M059J (cell line): ENCODE measurements at regions not wholly inside any gene's neighbourhood (a gene's known extent, or its start where the extent isn't known, plus 50 kb on each side); places are given as distances from the start of the nearest gene placed in this dataset.

Source experiments
- DNase-seq: peaks from one replicate; pipeline ENCODE4 v3.0.0-alpha.2; 2012; ENCODE audit warnings: low read depth

GRCh38 chr2:217246108-217246507, 386.2 kb upstream of the TNP1 start:
- no peak for DNase-seq

- no peak for DNase-seq
These were observed 385.0 kb upstream of the TNP1 start for GRCh38 chr2:217244815-217245214.

- no peak for DNase-seq
These were observed 383.1 kb upstream of the TNP1 start for GRCh38 chr2:217242947-217243346.

- peak; percentile 40 for DNase-seq
These were observed 371.9 kb upstream of the TNP1 start for GRCh38 chr2:217231724-217232123.

GRCh38 chr2:217231212-217231611, 371.3 kb upstream of the TNP1 start:
- DNase-seq, result peak; percentile 39

GRCh38 chr2:217228732-217229131, 368.9 kb upstream of the TNP1 start:
- DNase-seq, result peak; percentile 53

- no peak for DNase-seq
These were observed 367.9 kb upstream of the TNP1 start for GRCh38 chr2:217227794-217228193.

- DNase-seq, result no peak
These were observed 365.7 kb upstream of the TNP1 start for GRCh38 chr2:217225596-217225995.

- DNase-seq, result peak; percentile 97
These were observed 363.5 kb upstream of the TNP1 start for GRCh38 chr2:217223222-217223930.

- DNase-seq, result no peak
These were observed 362.5 kb upstream of the TNP1 start for GRCh38 chr2:217222309-217222910.

- no peak for DNase-seq
These were observed 360.6 kb upstream of the TNP1 start for GRCh38 chr2:217220228-217221013.

GRCh38 chr2:217219164-217219520, 359.3 kb upstream of the TNP1 start:
- DNase-seq, result no peak

- DNase-seq, result peak; percentile 76
These were observed 358.7 kb upstream of the TNP1 start for GRCh38 chr2:217218269-217219163.

GRCh38 chr2:217216982-217217381, 357.1 kb upstream of the TNP1 start:
- no peak for DNase-seq

- no peak for DNase-seq
These were observed 356.5 kb upstream of the TNP1 start for GRCh38 chr2:217216316-217216715.

GRCh38 chr2:217215877-217216276, 356.0 kb upstream of the TNP1 start:
- peak; percentile 40 for DNase-seq

- DNase-seq, result no peak
These were observed 349.0 kb upstream of the TNP1 start for GRCh38 chr2:217208867-217209266.

- no peak for DNase-seq
These were observed 347.8 kb upstream of the TNP1 start for GRCh38 chr2:217207699-217208010.

GRCh38 chr2:217206907-217207698, 347.2 kb upstream of the TNP1 start:
- no peak for DNase-seq

GRCh38 chr2:217206016-217206725, 346.3 kb upstream of the TNP1 start:
- no peak for DNase-seq

- peak; percentile 71 for DNase-seq
These were observed 344.5 kb upstream of the TNP1 start for GRCh38 chr2:217204358-217204757.
